ENCODE measurements at regions not wholly inside any gene's neighbourhood (a gene's known extent, or its start where the extent isn't known, plus 50 kb on each side); places are given as distances from the start of the nearest gene placed in this dataset.
A peak's percentile ranks its signal among the peaks of the same experiment; 100 is the strongest.

- BruUV-seq (replicated peaks) = no TSS peak
- POLR2A ChIA-PET (ENCODE audit: low non-redundant PET) = no interaction called here
- no peaks in the 10 kb centered on the region for H3K36me3 ChIP-seq (ENCODE audit: insufficient read depth, low read length, poor library complexity, severe bottlenecking)
- no peaks in the 10 kb centered on the region for H3K4me1 ChIP-seq (ENCODE audit: insufficient read depth, low read length, poor library complexity, severe bottlenecking)
- no peaks in the 10 kb centered on the region for H3K9me3 ChIP-seq (ENCODE audit: low read depth, low read length, poor library complexity, severe bottlenecking)
- TF ChIP-seq, protein P1, sequence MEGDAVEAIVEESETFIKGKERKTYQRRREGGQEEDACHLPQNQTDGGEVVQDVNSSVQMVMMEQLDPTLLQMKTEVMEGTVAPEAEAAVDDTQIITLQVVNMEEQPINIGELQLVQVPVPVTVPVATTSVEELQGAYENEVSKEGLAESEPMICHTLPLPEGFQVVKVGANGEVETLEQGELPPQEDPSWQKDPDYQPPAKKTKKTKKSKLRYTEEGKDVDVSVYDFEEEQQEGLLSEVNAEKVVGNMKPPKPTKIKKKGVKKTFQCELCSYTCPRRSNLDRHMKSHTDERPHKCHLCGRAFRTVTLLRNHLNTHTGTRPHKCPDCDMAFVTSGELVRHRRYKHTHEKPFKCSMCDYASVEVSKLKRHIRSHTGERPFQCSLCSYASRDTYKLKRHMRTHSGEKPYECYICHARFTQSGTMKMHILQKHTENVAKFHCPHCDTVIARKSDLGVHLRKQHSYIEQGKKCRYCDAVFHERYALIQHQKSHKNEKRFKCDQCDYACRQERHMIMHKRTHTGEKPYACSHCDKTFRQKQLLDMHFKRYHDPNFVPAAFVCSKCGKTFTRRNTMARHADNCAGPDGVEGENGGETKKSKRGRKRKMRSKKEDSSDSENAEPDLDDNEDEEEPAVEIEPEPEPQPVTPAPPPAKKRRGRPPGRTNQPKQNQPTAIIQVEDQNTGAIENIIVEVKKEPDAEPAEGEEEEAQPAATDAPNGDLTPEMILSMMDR (conservative IDR thresholded peaks at IDR 0.05; ENCODE audit: low read depth, low read length) = peak; percentile 81
- no peak for TF ChIP-seq EZH2 (IDR thresholded peaks at IDR 0.05; ENCODE audit: borderline replicate concordance, low read depth, low read length, poor library complexity, severe bottlenecking)
- no peak overlapping the region for H3K27ac ChIP-seq (ENCODE audit: low read depth, low read length, poor library complexity, severe bottlenecking)
- no peak overlapping the region for H3K4me3 ChIP-seq (ENCODE audit: low read depth, low read length, poor library complexity, severe bottlenecking)
- intact Hi-C loops (cut with micrococcal nuclease; ENCODE audit: unreplicated experiment) = loop anchor here (1.0 to 5.0 kb wide), 4 partner anchors 130 to 575 kb away; no protein-coding TSS in a partner anchor
- CTCF ChIA-PET = interaction anchor here (0.6 to 1.5 kb wide), 5 partner anchors 8 to 575 kb away, joined by 3 to 10 read pairs (median 5); no protein-coding TSS in a partner anchor
- DNase-seq (ENCODE audit: low spot score) = peak; percentile 86
- H3K27me3 ChIP-seq (replicated peaks; ENCODE audit: insufficient read depth, low read depth, low read length, poor library complexity) = no peaks in the 10 kb centered on the region
Measured at GRCh38 chr14:78022059-78022458, 148.1 kb upstream of the NRXN3 start.

DNA sequence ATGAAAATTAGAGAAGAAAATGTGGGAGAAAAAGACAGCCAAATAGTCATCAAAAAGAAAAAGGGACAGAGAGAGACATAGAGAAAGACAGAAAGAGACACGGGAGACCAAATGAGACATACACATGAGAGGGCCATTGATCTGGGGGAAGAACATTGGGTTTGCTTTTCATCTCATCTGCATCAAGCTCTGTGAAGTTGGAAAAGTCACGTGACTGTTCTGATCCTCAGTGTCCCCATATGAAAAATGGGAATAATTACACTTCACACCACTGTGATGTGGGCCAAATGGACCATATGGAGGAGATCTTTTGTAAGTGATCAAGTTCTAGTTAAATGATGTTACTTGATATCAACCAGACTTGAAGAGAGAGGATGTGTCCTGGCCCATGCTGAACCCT lies 147.1 kb upstream of the NRXN3 start:
- no peak overlapping the region for H3K27ac ChIP-seq (ENCODE audit: low read depth, low read length, poor library complexity, severe bottlenecking)
- intact Hi-C loops (cut with micrococcal nuclease; ENCODE audit: unreplicated experiment) = loop anchor here (5.0 kb wide), 3 partner anchors 129 to 574 kb away; no protein-coding TSS in a partner anchor
- H3K4me1 ChIP-seq (ENCODE audit: insufficient read depth, low read length, poor library complexity, severe bottlenecking) = no peaks in the 10 kb centered on the region
- no peaks in the 10 kb centered on the region for H3K36me3 ChIP-seq (ENCODE audit: insufficient read depth, low read length, poor library complexity, severe bottlenecking)
- no TSS peak for BruUV-seq (replicated peaks)
- no peak for TF ChIP-seq EZH2 (IDR thresholded peaks at IDR 0.05; ENCODE audit: borderline replicate concordance, low read depth, low read length, poor library complexity, severe bottlenecking)
- TF ChIP-seq, protein P1 (conservative IDR thresholded peaks at IDR 0.05; ENCODE audit: low read depth, low read length) = no peak
- no peak overlapping the region for H3K4me3 ChIP-seq (ENCODE audit: low read depth, low read length, poor library complexity, severe bottlenecking)
- no peaks in the 10 kb centered on the region for H3K9me3 ChIP-seq (ENCODE audit: low read depth, low read length, poor library complexity, severe bottlenecking)
- ChIA-PET POLR2A (ENCODE audit: low non-redundant PET) (no interaction called here), CTCF (interaction anchor here (1.1 kb wide), 1 partner anchor 574 kb away, joined by 5 read pairs; no protein-coding TSS in a partner anchor)
- no peak for DNase-seq (ENCODE audit: low spot score)
- no peaks in the 10 kb centered on the region for H3K27me3 ChIP-seq (replicated peaks; ENCODE audit: insufficient read depth, low read depth, low read length, poor library complexity)

DNA sequence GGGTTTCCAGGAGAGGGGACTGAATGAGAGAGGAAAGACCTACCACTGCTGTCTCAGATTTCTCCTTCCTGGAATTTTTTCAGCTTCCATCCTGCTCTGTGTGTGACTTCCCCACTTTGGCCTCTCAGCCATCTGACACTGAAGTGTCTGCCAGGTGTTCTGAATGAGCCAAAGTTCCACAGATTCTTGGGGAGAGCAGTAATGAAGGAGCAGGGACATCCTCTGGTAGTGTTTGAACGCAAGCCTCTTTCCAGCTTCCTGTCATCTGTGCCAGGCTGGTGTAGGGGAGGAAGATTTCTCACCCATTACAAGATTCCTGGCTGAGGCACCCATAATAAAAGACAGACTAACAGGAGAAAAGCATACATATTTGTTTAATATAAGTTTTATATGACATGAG lies 141.7 kb upstream of the NRXN3 start:
- ChIA-PET POLR2A (ENCODE audit: low non-redundant PET) (no interaction called here), CTCF (interaction anchor here (0.7 to 0.9 kb wide), 2 partner anchors 106 to 569 kb away, joined by 4 to 6 read pairs; no protein-coding TSS in a partner anchor)
- Histone ChIP-seq H3K9me3 (ENCODE audit: low read depth, low read length, poor library complexity, severe bottlenecking) (no peaks in the 10 kb centered on the region), H3K4me1 (ENCODE audit: insufficient read depth, low read length, poor library complexity, severe bottlenecking) (peaks cover 11% of the 10 kb centered on the region), H3K27me3 (replicated peaks; ENCODE audit: insufficient read depth, low read depth, low read length, poor library complexity) (no peaks in the 10 kb centered on the region), H3K27ac (ENCODE audit: low read depth, low read length, poor library complexity, severe bottlenecking) (no peak overlapping the region), H3K36me3 (ENCODE audit: insufficient read depth, low read length, poor library complexity, severe bottlenecking) (no peaks in the 10 kb centered on the region), H3K4me3 (ENCODE audit: low read depth, low read length, poor library complexity, severe bottlenecking) (no peak overlapping the region)
- no peak for DNase-seq (ENCODE audit: low spot score)
- TF ChIP-seq, protein P1 (conservative IDR thresholded peaks at IDR 0.05; ENCODE audit: low read depth, low read length) = no peak
- no peak for TF ChIP-seq EZH2 (IDR thresholded peaks at IDR 0.05; ENCODE audit: borderline replicate concordance, low read depth, low read length, poor library complexity, severe bottlenecking)
- intact Hi-C loops (cut with micrococcal nuclease; ENCODE audit: unreplicated experiment) = no loop called here
- BruUV-seq (replicated peaks) = no TSS peak

Measured in A673 (cell line).